ACC112 (cell line): ENCODE measurements at regions not wholly inside any gene's neighbourhood (a gene's known extent, or its start where the extent isn't known, plus 50 kb on each side); places are given as distances from the start of the nearest gene placed in this dataset.
A peak's percentile ranks its signal among the peaks of the same experiment; 100 is the strongest.

Source experiments
- H2AFZ ChIP-seq: fragments of 200-600 bp; sonication (generic); one replicate; pipeline ENCODE4 v1.6.0; 2017; ENCODE audit warnings: antibody characterized with exemption, low read length; ENCODE audit not compliant: unreplicated experiment
- H3K27ac ChIP-seq: fragments of 200-600 bp; sonication (generic); 2 replicates; pipeline ENCODE4 v1.5.1; 2014; ENCODE audit warnings: low read depth, mild to moderate bottlenecking, antibody characterized with exemption, low read length, moderate library complexity
- H3K27me3 ChIP-seq: fragments of 200-600 bp; sonication (generic); 2 replicates; pipeline ENCODE4 v1.6.1; 2014; ENCODE audit warnings: mild to moderate bottlenecking, antibody characterized with exemption, low read length, moderate library complexity, mixed read lengths; ENCODE audit not compliant: insufficient read depth
- H3K36me3 ChIP-seq: fragments of 200-600 bp; sonication (generic); 2 replicates; pipeline ENCODE4 v1.6.1; 2016; ENCODE audit warnings: mild to moderate bottlenecking, antibody characterized with exemption, low read length, moderate library complexity, mixed read lengths; ENCODE audit not compliant: insufficient read depth
- H3K4me1 ChIP-seq: fragments of 200-600 bp; sonication (generic); one replicate; pipeline ENCODE4 v1.6.1; 2016; ENCODE audit warnings: low read length, mixed read lengths; ENCODE audit not compliant: insufficient read depth, unreplicated experiment, control insufficient read depth
- H3K4me3 ChIP-seq: fragments of 200-600 bp; sonication (generic); 2 replicates; pipeline ENCODE4 v1.5.1; 2014; ENCODE audit warnings: mild to moderate bottlenecking, low read depth, low read length
- H3K79me2 ChIP-seq: fragments of 200-600 bp; sonication (generic); one replicate; pipeline ENCODE4 v1.6.0; 2016; ENCODE audit warnings: low read length; ENCODE audit not compliant: control insufficient read depth, unreplicated experiment, insufficient read depth

GRCh38 chr16:72689851-72690250, 358.1 kb downstream of the ZFHX3 start:
- Histone ChIP-seq H2AFZ (no peak overlapping the region), H3K4me1 (no peaks in the 10 kb centered on the region), H3K4me3 (no peak overlapping the region), H3K27me3 (no peaks in the 10 kb centered on the region), H3K79me2 (no peaks in the 10 kb centered on the region), H3K36me3 (no peaks in the 10 kb centered on the region), H3K27ac (no peak overlapping the region)

DNA sequence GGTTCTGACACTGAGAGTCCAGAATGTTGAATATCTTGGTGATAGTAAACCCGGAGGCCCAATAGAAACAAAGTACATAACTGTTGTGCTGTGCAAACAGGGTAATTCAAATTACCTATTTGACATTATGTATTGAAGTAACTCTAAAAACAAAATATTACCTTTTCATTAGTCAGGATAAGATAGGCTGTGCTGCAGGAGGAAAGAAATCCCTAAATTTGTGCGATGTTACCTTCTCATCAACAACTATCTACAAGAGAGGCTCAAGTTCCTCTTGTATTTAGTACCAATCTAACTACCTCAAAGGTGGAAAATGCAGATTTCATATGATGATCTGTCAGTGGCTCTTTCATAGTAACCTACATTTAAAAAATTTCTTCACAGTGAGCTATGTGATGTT, 367.2 kb downstream of the ZFHX3 start:
- H3K4me3 ChIP-seq, result no peak overlapping the region
- H3K27me3 ChIP-seq, result no peaks in the 10 kb centered on the region
- H3K79me2 ChIP-seq, result no peaks in the 10 kb centered on the region
- H3K4me1 ChIP-seq, result peaks cover 3% of the 10 kb centered on the region
- no peaks in the 10 kb centered on the region for H3K36me3 ChIP-seq
- no peak overlapping the region for H3K27ac ChIP-seq
- H2AFZ ChIP-seq, result no peak overlapping the region

DNA sequence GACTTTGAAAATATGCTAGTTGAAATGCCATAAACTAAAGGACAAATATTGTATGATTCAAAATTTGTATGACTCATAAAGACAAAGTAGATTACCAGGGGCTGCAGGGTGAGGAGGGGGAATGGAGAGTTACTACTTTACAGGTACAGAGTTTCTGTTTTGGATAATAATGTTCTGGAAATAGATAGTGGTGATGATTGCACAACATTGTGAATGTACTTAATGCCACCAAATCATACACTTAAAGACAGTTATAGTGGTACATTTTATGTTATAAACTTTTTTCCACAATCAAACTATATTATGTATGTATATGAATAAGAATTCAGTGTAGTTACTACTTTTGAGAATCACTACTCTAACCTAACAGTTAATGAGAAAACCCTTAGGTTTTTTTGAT, 368.1 kb downstream of the ZFHX3 start:
- Histone ChIP-seq H3K36me3 (no peaks in the 10 kb centered on the region), H2AFZ (no peak overlapping the region), H3K79me2 (no peaks in the 10 kb centered on the region), H3K4me3 (no peak overlapping the region), H3K4me1 (peaks cover 3% of the 10 kb centered on the region), H3K27ac (no peak overlapping the region), H3K27me3 (no peaks in the 10 kb centered on the region)

DNA sequence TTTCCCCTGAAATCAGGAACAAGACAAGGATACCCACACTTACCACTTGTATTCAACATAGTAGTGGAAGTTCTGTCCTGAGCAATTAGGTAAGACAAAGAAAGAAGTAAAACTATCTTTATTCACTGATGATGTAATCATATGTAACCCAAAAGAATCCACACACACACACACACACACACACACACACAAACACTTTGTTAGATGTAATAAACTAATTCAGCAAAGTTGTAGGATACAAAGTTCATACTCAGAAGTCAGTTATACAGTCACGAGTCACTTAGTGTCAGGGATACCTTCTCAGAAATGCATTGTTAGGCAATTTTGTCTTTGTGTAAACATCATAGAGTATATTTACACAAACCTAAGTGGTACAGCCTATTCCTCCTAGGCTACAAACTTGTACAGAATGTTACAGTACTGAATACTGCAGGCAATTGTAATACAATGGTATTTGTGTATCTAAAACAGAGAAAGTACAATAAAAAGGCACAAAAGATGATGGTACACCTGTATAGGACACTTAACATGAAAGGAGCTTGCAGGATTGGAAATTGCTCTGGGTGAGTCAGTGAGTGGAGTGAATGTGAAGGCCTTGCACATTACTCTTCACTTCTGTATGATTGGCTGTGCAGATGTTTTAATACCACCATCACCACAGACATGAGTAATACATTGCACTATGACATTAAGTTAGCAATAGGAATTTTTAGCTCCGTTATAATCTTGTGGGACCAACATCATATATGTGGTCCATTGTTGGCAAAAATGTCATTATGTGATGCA, 370.1 kb downstream of the ZFHX3 start:
- Histone ChIP-seq H3K27ac (no peak overlapping the region), H2AFZ (no peak overlapping the region), H3K79me2 (no peaks in the 10 kb centered on the region), H3K27me3 (no peaks in the 10 kb centered on the region), H3K4me1 (peaks cover 3% of the 10 kb centered on the region), H3K36me3 (no peaks in the 10 kb centered on the region), H3K4me3 (no peak overlapping the region)

- Histone ChIP-seq H3K27me3 (no peaks in the 10 kb centered on the region), H3K4me3 (no peak overlapping the region), H3K36me3 (peaks cover 18% of the 10 kb centered on the region), H2AFZ (no peak overlapping the region), H3K79me2 (no peaks in the 10 kb centered on the region), H3K4me1 (peaks cover 3% of the 10 kb centered on the region), H3K27ac (no peak overlapping the region)
Measured at GRCh38 chr16:72673118-72673517, 374.8 kb downstream of the ZFHX3 start.

DNA sequence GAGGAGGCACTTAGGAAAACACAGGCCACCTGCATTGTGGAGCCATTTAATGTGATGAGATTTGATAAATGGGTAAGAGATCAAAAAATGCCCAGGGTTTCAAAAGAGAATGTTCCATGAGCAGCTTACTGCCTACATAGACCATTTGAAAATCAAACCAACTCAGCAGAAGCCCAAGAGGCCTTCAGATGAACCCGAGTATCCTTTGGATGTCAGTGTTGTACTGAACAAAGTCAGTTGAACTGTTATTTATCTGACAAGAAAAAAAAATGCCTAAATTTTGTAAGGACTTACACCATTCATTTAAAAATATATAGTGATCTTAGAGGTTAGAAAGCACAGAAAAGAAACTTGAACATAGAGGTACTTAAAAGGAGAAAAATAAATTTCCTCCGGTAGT, 381.7 kb downstream of the ZFHX3 start:
- Histone ChIP-seq H3K36me3 (peaks cover 6% of the 10 kb centered on the region), H3K4me3 (no peak overlapping the region; the same call in 1 of the 2 replicates), H3K27me3 (no peaks in the 10 kb centered on the region), H3K79me2 (peaks cover 20% of the 10 kb centered on the region), H2AFZ (no peak overlapping the region), H3K27ac (no peak overlapping the region), H3K4me1 (peaks cover 5% of the 10 kb centered on the region)

DNA sequence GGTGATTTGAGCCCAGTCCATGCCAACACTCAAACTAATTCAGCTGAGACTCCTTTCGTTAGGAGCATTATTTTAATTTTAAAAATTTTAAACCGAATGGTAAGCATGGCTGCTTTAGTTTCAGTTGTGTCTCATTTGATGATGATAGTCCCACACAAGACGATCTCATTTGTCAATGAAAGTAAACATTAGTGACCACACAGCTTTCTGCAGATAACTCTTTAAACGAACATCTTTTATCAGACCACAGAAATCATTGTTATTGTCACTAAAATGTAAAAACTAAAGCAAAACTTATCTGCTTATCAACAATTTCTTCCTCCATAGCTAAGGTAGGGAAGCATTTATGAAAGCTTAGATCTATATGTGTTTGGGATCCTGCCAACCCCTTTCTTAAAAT, 382.2 kb downstream of the ZFHX3 start:
- Histone ChIP-seq H2AFZ (peak overlapping the region; percentile 98), H3K4me3 (peak overlapping the region; percentile 96), H3K36me3 (peaks cover 2% of the 10 kb centered on the region; the same call in 1 of the 2 replicates), H3K27ac (no peak overlapping the region), H3K4me1 (peaks cover 5% of the 10 kb centered on the region), H3K27me3 (no peaks in the 10 kb centered on the region), H3K79me2 (peaks cover 23% of the 10 kb centered on the region)

GRCh38 chr16:72664509-72665408, 383.2 kb downstream of the ZFHX3 start:
- peak overlapping the region; percentile 83 for H3K27ac ChIP-seq
- H3K27me3 ChIP-seq, result no peaks in the 10 kb centered on the region
- no peaks in the 10 kb centered on the region for H3K36me3 ChIP-seq
- peaks cover 5% of the 10 kb centered on the region for H3K4me1 ChIP-seq
- H3K79me2 ChIP-seq, result peaks cover 23% of the 10 kb centered on the region
- peak overlapping the region; percentile 96 for H3K4me3 ChIP-seq
- peak overlapping the region; percentile 98 for H2AFZ ChIP-seq

DNA sequence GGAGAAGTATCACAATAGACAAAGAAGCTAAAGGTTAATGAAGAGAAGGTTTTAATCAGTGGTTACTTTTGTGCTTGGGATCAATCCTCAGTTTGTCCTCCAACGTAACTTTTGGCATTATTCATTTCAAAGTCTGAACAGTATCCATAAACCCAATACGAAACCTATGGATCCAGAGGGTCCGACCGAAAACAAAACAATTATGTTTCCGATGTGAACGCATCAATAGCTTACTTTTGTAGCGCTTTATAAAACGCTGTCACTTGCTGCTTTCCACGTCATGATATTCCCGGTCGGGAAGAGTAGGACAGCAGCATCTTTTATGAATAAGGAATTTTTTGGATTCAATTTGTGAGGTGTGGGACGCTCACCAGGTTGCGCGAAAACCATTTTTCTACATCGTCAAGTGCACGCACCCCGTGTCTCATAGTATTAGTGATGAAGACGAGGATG, 383.8 kb downstream of the ZFHX3 start:
- Histone ChIP-seq H3K79me2 (peaks cover 24% of the 10 kb centered on the region), H2AFZ (peak overlapping the region; percentile 94), H3K4me3 (peak overlapping the region; percentile 96), H3K4me1 (peaks cover 5% of the 10 kb centered on the region), H3K27ac (peak overlapping the region; percentile 83), H3K27me3 (no peaks in the 10 kb centered on the region), H3K36me3 (no peaks in the 10 kb centered on the region)

DNA sequence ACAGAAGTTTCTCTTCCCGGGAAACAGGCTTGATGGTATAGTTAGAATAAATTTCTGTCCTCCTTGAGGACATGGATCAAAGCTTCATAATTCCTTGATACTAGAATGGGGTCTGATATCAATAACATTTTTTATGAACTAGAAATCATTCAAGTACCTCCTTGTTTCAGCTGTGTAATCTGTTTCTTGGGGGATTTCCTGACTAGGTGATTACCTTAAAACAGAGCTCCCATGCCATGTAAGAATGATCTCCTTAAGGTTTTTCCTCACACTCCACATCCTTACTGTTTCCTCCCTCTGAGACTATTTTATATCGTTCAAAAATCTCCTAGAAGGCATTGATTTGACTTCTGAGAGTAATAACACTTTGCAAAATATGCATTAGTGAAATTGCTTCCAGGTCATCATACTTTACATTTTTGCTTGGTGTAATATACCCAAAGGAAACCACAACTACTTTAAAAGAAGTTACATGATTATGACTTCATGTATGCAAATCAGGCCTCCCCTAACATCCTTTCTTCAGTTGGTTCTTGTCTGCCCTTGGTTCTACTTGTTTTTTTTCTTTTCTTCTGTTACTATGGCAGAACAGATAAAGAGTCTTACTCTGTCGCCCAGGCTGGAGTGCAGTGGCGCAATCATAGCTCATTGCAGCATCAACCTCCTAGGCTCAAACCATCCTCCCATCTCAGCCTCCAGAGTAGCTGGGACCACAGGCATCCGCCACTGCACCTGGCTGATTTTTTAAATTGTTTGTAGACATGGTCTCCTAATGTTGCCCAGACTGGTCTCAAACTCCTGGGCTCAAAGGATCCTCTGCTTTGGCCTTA, 388.8 kb downstream of the ZFHX3 start:
- Histone ChIP-seq H3K4me1 (no peaks in the 10 kb centered on the region), H3K36me3 (no peaks in the 10 kb centered on the region), H3K27me3 (no peaks in the 10 kb centered on the region), H3K4me3 (no peak overlapping the region), H3K79me2 (peaks cover 26% of the 10 kb centered on the region), H2AFZ (no peak overlapping the region), H3K27ac (no peak overlapping the region)
